Middle frontal gyrus (tissue), 1 donor: ENCODE measurements at regions not wholly inside any gene's neighbourhood (a gene's known extent, or its start where the extent isn't known, plus 50 kb on each side); places are given as distances from the start of the nearest gene placed in this dataset.

Source experiments
- DNase-seq: peaks from one replicate; pipeline ENCODE4 v3.0.0-alpha.2; 2015; ENCODE audit warnings: low spot score; ENCODE audit errors: extremely low spot score

GRCh38 chr3:72185549-72186399 is 400.8 kb upstream of the PROK2 start:
- no peak for DNase-seq

- DNase-seq, result no peak
Measured at GRCh38 chr3:72183489-72183888, 398.5 kb upstream of the PROK2 start.

- no peak for DNase-seq
Measured at GRCh38 chr3:72182206-72182605, 397.3 kb upstream of the PROK2 start.

- no peak for DNase-seq
Measured at GRCh38 chr3:72181251-72181650, 396.3 kb upstream of the PROK2 start.

- DNase-seq, result no peak
Measured at GRCh38 chr3:72180405-72180804, 395.5 kb upstream of the PROK2 start.

GRCh38 chr3:72179107-72179464 is 394.1 kb upstream of the PROK2 start:
- no peak for DNase-seq

GRCh38 chr3:72178463-72179106 is 393.6 kb upstream of the PROK2 start:
- DNase-seq, result no peak

- no peak for DNase-seq
Measured at GRCh38 chr3:72177075-72178050, 392.4 kb upstream of the PROK2 start.

- no peak for DNase-seq
Measured at GRCh38 chr3:72176537-72177041, 391.6 kb upstream of the PROK2 start.

GRCh38 chr3:72175296-72175858 is 390.4 kb upstream of the PROK2 start:
- no peak for DNase-seq

- no peak for DNase-seq
Measured at GRCh38 chr3:72174890-72175289, 389.9 kb upstream of the PROK2 start.

- DNase-seq, result no peak
Measured at GRCh38 chr3:72174040-72174439, 389.1 kb upstream of the PROK2 start.

GRCh38 chr3:72171946-72172345 is 387.0 kb upstream of the PROK2 start:
- DNase-seq, result no peak

GRCh38 chr3:72171463-72171881 is 386.5 kb upstream of the PROK2 start:
- DNase-seq, result peak; percentile 78

- no peak for DNase-seq
Measured at GRCh38 chr3:72169561-72170472, 384.9 kb upstream of the PROK2 start.

GRCh38 chr3:72169120-72169519 is 384.2 kb upstream of the PROK2 start:
- no peak for DNase-seq

GRCh38 chr3:72165808-72166207 is 380.9 kb upstream of the PROK2 start:
- no peak for DNase-seq

GRCh38 chr3:72165317-72165716 is 380.4 kb upstream of the PROK2 start:
- DNase-seq, result no peak

- no peak for DNase-seq
Measured at GRCh38 chr3:72164635-72164978, 379.7 kb upstream of the PROK2 start.
